Endothelial cell of umbilical vein (primary cell): ENCODE measurements at regions not wholly inside any gene's neighbourhood (a gene's known extent, or its start where the extent isn't known, plus 50 kb on each side); places are given as distances from the start of the nearest gene placed in this dataset.

Source experiments
- BruUV-seq: library from RNA; stranded (reverse); fragments of 400-500 nt; replicated peaks from 2 replicates; lab custom pipeline; 2021; lab: Mats Ljungman, UMichigan
- CTCF ChIA-PET: fragments of 300-600, 350-600 bp; sonication (Branson Sonifier 250); formaldehyde crosslinking; loops from one replicate; lab custom pipeline; 2021; ENCODE audit warnings: antibody characterized with exemption, inconsistent platforms; lab: Charles Lee
- POLR2A ChIA-PET: fragments of 300-600, 350-600 bp; sonication (Branson Sonifier 250); formaldehyde crosslinking; loops from one replicate; lab custom pipeline; 2021; ENCODE audit warnings: antibody characterized with exemption, inconsistent platforms; lab: Charles Lee
- DNase-seq: peaks from one replicate; pipeline ENCODE4 v3.0.0-alpha.2; 2011; ENCODE audit warnings: low read depth, low spot score
- FAIRE-seq: peaks from 2 replicates; lab custom pipeline; 2011; peaks lifted over from hg19 to GRCh38; lab: Jason Lieb, UNC
- H2AFZ ChIP-seq: 2 replicates; pipeline ENCODE4 v1.6.0; 2012; ENCODE audit warnings: low read depth, low read length, control low read depth, inconsistent platforms
- H3K27ac ChIP-seq: 2 replicates; pipeline ENCODE4 v1.5.1; 2011; ENCODE audit warnings: low read depth, mild to moderate bottlenecking, control low read depth, low read length, moderate library complexity; ENCODE audit not compliant: insufficient read depth
- H3K27me3 ChIP-seq, 2 experiments: 2 replicates each; pipeline versions ENCODE4 v1.6.0 to v1.6.1; 2011; ENCODE audit warnings: low read length in 2 of 2, mixed read lengths in 1 of 2; ENCODE audit not compliant: control insufficient read depth in 2 of 2, insufficient read depth in 2 of 2
- H3K36me3 ChIP-seq, 2 experiments: 2 replicates in 1 of 2; 3 replicates in 1 of 2; pipeline ENCODE4 v1.5.1; 2011; ENCODE audit warnings: low read length in 2 of 2, mild to moderate bottlenecking in 1 of 2, moderate library complexity in 1 of 2; ENCODE audit not compliant: control insufficient read depth in 2 of 2, insufficient read depth in 2 of 2; ENCODE audit errors: extremely low read depth in 1 of 2
- H3K4me1 ChIP-seq: 3 replicates; pipeline ENCODE4 v1.5.1; 2011; ENCODE audit warnings: mild to moderate bottlenecking, low read length; ENCODE audit not compliant: control insufficient read depth, insufficient read depth; ENCODE audit errors: extremely low read depth
- H3K4me2 ChIP-seq: 2 replicates; pipeline ENCODE4 v1.6.1; 2011; ENCODE audit warnings: low read length, control low read depth, mixed read lengths; ENCODE audit not compliant: insufficient read depth
- H3K4me3 ChIP-seq, 3 experiments: fragments of 200-600 bp in 1 of 3; sonication (generic), shearing (Covaris generic) in 1 of 3; replicated peaks in 1 of 3; 2 replicates each; pipeline ENCODE4 v1.5.1; 2011 to 2016; ENCODE audit warnings: control low read depth in 3 of 3, low read length in 3 of 3, mild to moderate bottlenecking in 2 of 3, inconsistent platforms in 1 of 3, low read depth in 1 of 3, moderate library complexity in 1 of 3; ENCODE audit not compliant: insufficient read depth in 1 of 3
- H3K79me2 ChIP-seq: 2 replicates; pipeline ENCODE4 v1.6.0; 2012; ENCODE audit warnings: low read length, inconsistent platforms; ENCODE audit not compliant: control insufficient read depth, insufficient read depth
- H3K9ac ChIP-seq: replicated peaks from 2 replicates; pipeline ENCODE3; 2011; ENCODE audit warnings: low read length, control low read depth; ENCODE audit not compliant: insufficient read depth; ENCODE audit errors: extremely low read depth
- H3K9me1 ChIP-seq: replicated peaks from 3 replicates; pipeline ENCODE4 v1.6.0; 2011; ENCODE audit warnings: mild to moderate bottlenecking, low read length; ENCODE audit not compliant: control insufficient read depth, insufficient read depth; ENCODE audit errors: extremely low read depth
- H3K9me3 ChIP-seq: replicated peaks from 2 replicates; pipeline ENCODE4 v1.5.1; 2012; ENCODE audit warnings: low read length, inconsistent platforms; ENCODE audit not compliant: control insufficient read depth, insufficient read depth
- H4K20me1 ChIP-seq: replicated peaks from 2 replicates; pipeline ENCODE3; 2011; ENCODE audit warnings: mild to moderate bottlenecking, low read length; ENCODE audit not compliant: control insufficient read depth, insufficient read depth; ENCODE audit errors: extremely low read depth
- CTCF ChIP-seq, 2 donors: IDR thresholded peaks; 1 replicate in 1 of 2; 2 replicates in 1 of 2; pipeline ENCODE4 v1.5.1; 2011; ENCODE audit warnings: low read length in 2 of 2, mild to moderate bottlenecking in 2 of 2, moderate library complexity in 2 of 2, control low read depth in 1 of 2, inconsistent platforms in 1 of 2, low read depth in 1 of 2; ENCODE audit not compliant: insufficient read depth in 1 of 2; ENCODE audit errors: extremely low read depth in 1 of 2
- EZH2 ChIP-seq: IDR thresholded peaks from 2 replicates; pipeline ENCODE4 v1.6.1; 2012; ENCODE audit warnings: borderline replicate concordance, low read depth, mild to moderate bottlenecking, moderate library complexity, low read length, inconsistent platforms; ENCODE audit not compliant: severe bottlenecking
- JUN ChIP-seq: IDR thresholded peaks from 2 replicates; pipeline ENCODE4 v1.6.1; 2011; ENCODE audit warnings: borderline replicate concordance, low read depth; ENCODE audit not compliant: insufficient read length, insufficient read depth
- dilution Hi-C: fragments of 300-500 bp; cut with MboI; formaldehyde crosslinking; loops from one replicate; pipeline ENCODE4 v1.15.0; 2019; ENCODE audit warnings: low sequenced_read_pairs; ENCODE audit not compliant: extremely low pct_ligation_motif_present
- intact Hi-C: fragments of 100-400 bp; cut with micrococcal nuclease; formaldehyde crosslinking; loops from one replicate; pipeline ENCODE4 v1.10.0; 2022
- TF ChIP-seq, protein P1 (sequence below): IDR thresholded peaks from 2 replicates; pipeline ENCODE4 v1.6.1; 2011; ENCODE audit not compliant: insufficient read depth, insufficient read length

GRCh38 chr11:44467413-44467812, 98.0 kb upstream of the CD82 start:
- CTCF ChIA-PET, result no interaction called here
- H2AFZ ChIP-seq, result no peak overlapping the region

More at GRCh38 chr11:44467413-44467812, 98.0 kb upstream of the CD82 start:
- FAIRE-seq (no peak), DNase-seq (no peak)
- BruUV-seq, result no TSS peak
- no peaks in the 10 kb centered on the region for H3K79me2 ChIP-seq
- H3K36me3 ChIP-seq, result no peaks in the 10 kb centered on the region
- POLR2A ChIA-PET, result no interaction called here
- intact Hi-C loops, result no loop called here
- H3K27me3 ChIP-seq, result peaks cover 0 to 6% of the 10 kb centered on the region in 2 experiments
- H3K4me1 ChIP-seq, result no peaks in the 10 kb centered on the region
- no peak overlapping the region for H3K4me3 ChIP-seq
- no peak overlapping the region for H3K27ac ChIP-seq
- H3K9me3 ChIP-seq, result no peaks in the 10 kb centered on the region
- TF ChIP-seq, protein P1, sequence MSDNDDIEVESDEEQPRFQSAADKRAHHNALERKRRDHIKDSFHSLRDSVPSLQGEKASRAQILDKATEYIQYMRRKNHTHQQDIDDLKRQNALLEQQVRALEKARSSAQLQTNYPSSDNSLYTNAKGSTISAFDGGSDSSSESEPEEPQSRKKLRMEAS, result no peak
- TF ChIP-seq CTCF (IDR thresholded peaks at IDR 0.05; ENCODE audit: extremely low read depth in 1 of 2, insufficient read depth in 1 of 2, low read depth in 1 of 2, low read length in 2 of 2), result no peak
- no peak for TF ChIP-seq JUN
- TF ChIP-seq EZH2, result no peak
- no peak overlapping the region for H3K9ac ChIP-seq
- no peaks in the 10 kb centered on the region for H3K9me1 ChIP-seq
- dilution Hi-C loops, result no loop called here
- H3K4me2 ChIP-seq, result no peak overlapping the region
- H4K20me1 ChIP-seq, result no peaks in the 10 kb centered on the region
